ENCODE measurements at regions not wholly inside any gene's neighbourhood (a gene's known extent, or its start where the extent isn't known, plus 50 kb on each side); places are given as distances from the start of the nearest gene placed in this dataset.

DNA sequence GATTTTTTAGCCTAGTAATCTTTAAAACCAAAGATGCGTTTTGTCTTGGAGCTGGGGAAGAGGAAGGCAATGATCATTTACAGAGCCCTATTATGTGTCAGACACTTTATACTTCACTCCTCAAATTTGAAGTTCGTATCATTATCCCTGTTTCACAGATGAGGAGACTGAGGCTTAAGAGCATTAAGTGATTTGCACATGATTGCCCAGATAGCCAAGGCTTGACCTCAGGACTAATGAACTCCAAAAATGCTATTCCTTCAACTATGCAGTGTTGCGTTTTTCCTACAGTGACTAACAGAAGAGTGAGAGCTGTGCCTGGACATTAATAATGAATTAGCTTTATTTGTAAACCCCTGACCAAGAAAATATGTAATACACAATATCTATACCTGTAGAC, 136.8 kb upstream of the EEA1 start:
- TF ChIP-seq NANOG (IDR thresholded peaks at IDR 0.05; ENCODE audit: borderline replicate concordance) (no peak), EZH2 (IDR thresholded peaks at IDR 0.05; ENCODE audit: low read depth, unreplicated experiment) (no peak), JUNB (IDR thresholded peaks at IDR 0.05; ENCODE audit: unreplicated experiment) (no peak), ETS1 (IDR thresholded peaks at IDR 0.05) (no peak), STAT1 (IDR thresholded peaks at IDR 0.05; ENCODE audit: unreplicated experiment) (no peak), POLR2AphosphoS5 (IDR thresholded peaks at IDR 0.05; ENCODE audit: low read depth) (no peak), ZNF331 (CRISPR knock-in tag; IDR thresholded peaks at IDR 0.05; ENCODE audit: low read depth) (no peak), ZNF114 (CRISPR knock-in tag; IDR thresholded peaks at IDR 0.05) (no peak), EZH2phosphoT487 (IDR thresholded peaks at IDR 0.05; ENCODE audit: unreplicated experiment) (no peak), CREB1 (CRISPR knock-in tag; IDR thresholded peaks at IDR 0.05; ENCODE audit: low read depth) (no peak), ZNF462 (CRISPR knock-in tag; IDR thresholded peaks at IDR 0.05) (no peak)
- TF ChIP-seq, protein P1, sequence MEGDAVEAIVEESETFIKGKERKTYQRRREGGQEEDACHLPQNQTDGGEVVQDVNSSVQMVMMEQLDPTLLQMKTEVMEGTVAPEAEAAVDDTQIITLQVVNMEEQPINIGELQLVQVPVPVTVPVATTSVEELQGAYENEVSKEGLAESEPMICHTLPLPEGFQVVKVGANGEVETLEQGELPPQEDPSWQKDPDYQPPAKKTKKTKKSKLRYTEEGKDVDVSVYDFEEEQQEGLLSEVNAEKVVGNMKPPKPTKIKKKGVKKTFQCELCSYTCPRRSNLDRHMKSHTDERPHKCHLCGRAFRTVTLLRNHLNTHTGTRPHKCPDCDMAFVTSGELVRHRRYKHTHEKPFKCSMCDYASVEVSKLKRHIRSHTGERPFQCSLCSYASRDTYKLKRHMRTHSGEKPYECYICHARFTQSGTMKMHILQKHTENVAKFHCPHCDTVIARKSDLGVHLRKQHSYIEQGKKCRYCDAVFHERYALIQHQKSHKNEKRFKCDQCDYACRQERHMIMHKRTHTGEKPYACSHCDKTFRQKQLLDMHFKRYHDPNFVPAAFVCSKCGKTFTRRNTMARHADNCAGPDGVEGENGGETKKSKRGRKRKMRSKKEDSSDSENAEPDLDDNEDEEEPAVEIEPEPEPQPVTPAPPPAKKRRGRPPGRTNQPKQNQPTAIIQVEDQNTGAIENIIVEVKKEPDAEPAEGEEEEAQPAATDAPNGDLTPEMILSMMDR (conservative IDR thresholded peaks at IDR 0.05; ENCODE audit: low read depth in 2 of 2) = no peak
- TF ChIP-seq, protein P2, sequence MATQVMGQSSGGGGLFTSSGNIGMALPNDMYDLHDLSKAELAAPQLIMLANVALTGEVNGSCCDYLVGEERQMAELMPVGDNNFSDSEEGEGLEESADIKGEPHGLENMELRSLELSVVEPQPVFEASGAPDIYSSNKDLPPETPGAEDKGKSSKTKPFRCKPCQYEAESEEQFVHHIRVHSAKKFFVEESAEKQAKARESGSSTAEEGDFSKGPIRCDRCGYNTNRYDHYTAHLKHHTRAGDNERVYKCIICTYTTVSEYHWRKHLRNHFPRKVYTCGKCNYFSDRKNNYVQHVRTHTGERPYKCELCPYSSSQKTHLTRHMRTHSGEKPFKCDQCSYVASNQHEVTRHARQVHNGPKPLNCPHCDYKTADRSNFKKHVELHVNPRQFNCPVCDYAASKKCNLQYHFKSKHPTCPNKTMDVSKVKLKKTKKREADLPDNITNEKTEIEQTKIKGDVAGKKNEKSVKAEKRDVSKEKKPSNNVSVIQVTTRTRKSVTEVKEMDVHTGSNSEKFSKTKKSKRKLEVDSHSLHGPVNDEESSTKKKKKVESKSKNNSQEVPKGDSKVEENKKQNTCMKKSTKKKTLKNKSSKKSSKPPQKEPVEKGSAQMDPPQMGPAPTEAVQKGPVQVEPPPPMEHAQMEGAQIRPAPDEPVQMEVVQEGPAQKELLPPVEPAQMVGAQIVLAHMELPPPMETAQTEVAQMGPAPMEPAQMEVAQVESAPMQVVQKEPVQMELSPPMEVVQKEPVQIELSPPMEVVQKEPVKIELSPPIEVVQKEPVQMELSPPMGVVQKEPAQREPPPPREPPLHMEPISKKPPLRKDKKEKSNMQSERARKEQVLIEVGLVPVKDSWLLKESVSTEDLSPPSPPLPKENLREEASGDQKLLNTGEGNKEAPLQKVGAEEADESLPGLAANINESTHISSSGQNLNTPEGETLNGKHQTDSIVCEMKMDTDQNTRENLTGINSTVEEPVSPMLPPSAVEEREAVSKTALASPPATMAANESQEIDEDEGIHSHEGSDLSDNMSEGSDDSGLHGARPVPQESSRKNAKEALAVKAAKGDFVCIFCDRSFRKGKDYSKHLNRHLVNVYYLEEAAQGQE (IDR thresholded peaks at IDR 0.05; ENCODE audit: unreplicated experiment) = no peak
- no peak for ATAC-seq
- no peaks in the 10 kb centered on the region for H3K9me3 Mint-ChIP-seq

More for the DNA sequence above, 136.8 kb upstream of the EEA1 start:
- Histone ChIP-seq H3K79me2 (replicated peaks; ENCODE audit: insufficient read depth) (no peaks in the 10 kb centered on the region), H3K27me3 (ENCODE audit: insufficient read depth) (no peaks in the 10 kb centered on the region), H3K27ac (ENCODE audit: low read depth) (no peak overlapping the region), H2AFZ (no peak overlapping the region), H3K4me1 (ENCODE audit: insufficient read depth) (peaks cover 4% of the 10 kb centered on the region; the same call in 1 of the 2 replicates), H3K4me3 (no peak overlapping the region), H3K36me3 (ENCODE audit: insufficient read depth) (no peaks in the 10 kb centered on the region), H4K20me1 (replicated peaks; ENCODE audit: insufficient read depth) (no peaks in the 10 kb centered on the region), H3K9me2 (ENCODE audit: insufficient read depth) (0 out of 2 replicates have a peak, but pooled peaks cover 5% of the 10 kb centered on the region), H3F3A (replicated peaks; ENCODE audit: low read depth) (no peaks in the 10 kb centered on the region), H3K4me2 (no peak overlapping the region)
- DNase-seq (ENCODE audit: low spot score) = no peak
- Mint-ChIP-seq H3K4me3 (no peak overlapping the region), H3K4me1 (peaks cover 6% of the 10 kb centered on the region), H3K27me3 (ENCODE audit: insufficient read depth, low read depth, poor library complexity) (peaks cover 2% of the 10 kb centered on the region), H3K27ac (no peak overlapping the region), H3K36me3 (ENCODE audit: low read depth) (no peaks in the 10 kb centered on the region)
